ENCODE measurements at regions not wholly inside any gene's neighbourhood (a gene's known extent, or its start where the extent isn't known, plus 50 kb on each side); places are given as distances from the start of the nearest gene placed in this dataset.

- TF ChIP-seq CTCF (IDR thresholded peaks at IDR 0.05) (no peak), POLR2AphosphoS5 (IDR thresholded peaks at IDR 0.05; ENCODE audit: insufficient read depth in 1 of 2, low read depth in 1 of 2) (no peak)
These were observed 74.6 kb upstream of the MEDAG start for GRCh38 chr13:30831515-30831914.
